Lower leg skin (tissue), 3 donors: ENCODE measurements at regions not wholly inside any gene's neighbourhood (a gene's known extent, or its start where the extent isn't known, plus 50 kb on each side); places are given as distances from the start of the nearest gene placed in this dataset.

Experiments
- POLR2A ChIP-seq, 2 donors: fragments of 450-650 bp; IDR thresholded peaks; one replicate each; pipeline ENCODE4 v1.6.1; 2016 to 2017; ENCODE audit warnings: antibody characterized with exemption in 2 of 2, mild to moderate bottlenecking in 1 of 2, moderate library complexity in 1 of 2
- TF ChIP-seq, protein P1 (sequence below), 3 donors: fragments of 450-650 bp; IDR thresholded peaks; one replicate each; pipeline ENCODE4 v1.5.1; 2016; ENCODE audit warnings: antibody characterized with exemption in 3 of 3, mild to moderate bottlenecking in 3 of 3, moderate library complexity in 2 of 3

DNA sequence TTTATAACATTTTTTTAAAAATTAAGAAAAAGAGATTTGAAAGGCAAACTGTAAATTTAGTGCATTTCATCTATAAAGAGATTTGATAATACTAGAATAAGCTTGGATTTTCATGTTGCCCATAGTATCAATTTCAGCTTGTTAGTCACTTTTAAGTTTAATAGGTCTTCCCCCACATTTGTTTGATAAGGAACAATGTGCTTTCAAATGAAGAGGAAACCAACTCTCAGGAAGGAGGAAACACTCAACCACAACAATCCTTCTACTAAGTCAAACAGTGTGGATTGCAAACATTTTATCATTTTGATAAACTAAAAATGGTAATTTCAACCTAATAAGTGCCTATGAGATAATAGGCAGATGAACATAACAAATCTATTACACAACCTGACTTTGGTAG, 397.1 kb upstream of the CDH20 start:
- TF ChIP-seq, protein P1, sequence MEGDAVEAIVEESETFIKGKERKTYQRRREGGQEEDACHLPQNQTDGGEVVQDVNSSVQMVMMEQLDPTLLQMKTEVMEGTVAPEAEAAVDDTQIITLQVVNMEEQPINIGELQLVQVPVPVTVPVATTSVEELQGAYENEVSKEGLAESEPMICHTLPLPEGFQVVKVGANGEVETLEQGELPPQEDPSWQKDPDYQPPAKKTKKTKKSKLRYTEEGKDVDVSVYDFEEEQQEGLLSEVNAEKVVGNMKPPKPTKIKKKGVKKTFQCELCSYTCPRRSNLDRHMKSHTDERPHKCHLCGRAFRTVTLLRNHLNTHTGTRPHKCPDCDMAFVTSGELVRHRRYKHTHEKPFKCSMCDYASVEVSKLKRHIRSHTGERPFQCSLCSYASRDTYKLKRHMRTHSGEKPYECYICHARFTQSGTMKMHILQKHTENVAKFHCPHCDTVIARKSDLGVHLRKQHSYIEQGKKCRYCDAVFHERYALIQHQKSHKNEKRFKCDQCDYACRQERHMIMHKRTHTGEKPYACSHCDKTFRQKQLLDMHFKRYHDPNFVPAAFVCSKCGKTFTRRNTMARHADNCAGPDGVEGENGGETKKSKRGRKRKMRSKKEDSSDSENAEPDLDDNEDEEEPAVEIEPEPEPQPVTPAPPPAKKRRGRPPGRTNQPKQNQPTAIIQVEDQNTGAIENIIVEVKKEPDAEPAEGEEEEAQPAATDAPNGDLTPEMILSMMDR (IDR thresholded peaks at IDR 0.05), result no peak
- TF ChIP-seq POLR2A (IDR thresholded peaks at IDR 0.05), result no peak
